T-helper 17 cell (primary cell): ENCODE measurements at regions not wholly inside any gene's neighbourhood (a gene's known extent, or its start where the extent isn't known, plus 50 kb on each side); places are given as distances from the start of the nearest gene placed in this dataset.
"Not testable (repeated sequence)": the region's sequence is repeated elsewhere in the genome, so short reads cannot be mapped to it uniquely, and the experiment has no call there.

Source experiments
- ATAC-seq: fragments of 150-1000 bp; cut with Tn5 transposase; 2 replicates; pipeline ENCODE4 v1.10.0; 2021; ENCODE audit warnings: mild to moderate bottlenecking, moderate library complexity
- DNase-seq, 3 donors: peaks; one replicate each; pipeline versions ENCODE4 v3.0.0 to v3.0.0-alpha.2; 2020 to 2021
- H3K9me3 ChIP-seq: one replicate; pipeline ENCODE4 v1.7.0; 2013; ENCODE audit warnings: low read length, mild to moderate bottlenecking; ENCODE audit not compliant: control insufficient read depth, poor library complexity, severe bottlenecking
- H3K27ac Mint-ChIP-seq: one replicate; pipeline ENCODE4 v1.8.0; 2022; ENCODE audit warnings: mild to moderate bottlenecking, moderate library complexity, mixed read lengths
- H3K27me3 Mint-ChIP-seq: one replicate; pipeline ENCODE4 v1.8.0; 2022; ENCODE audit warnings: mixed read lengths
- H3K36me3 Mint-ChIP-seq: one replicate; pipeline ENCODE4 v1.8.0; 2022; ENCODE audit warnings: low read depth, mixed read lengths
- H3K4me1 Mint-ChIP-seq: one replicate; pipeline ENCODE4 v1.8.0; 2022; ENCODE audit warnings: mild to moderate bottlenecking, mixed read lengths
- H3K4me3 Mint-ChIP-seq: one replicate; pipeline ENCODE4 v1.8.0; 2022; ENCODE audit warnings: mild to moderate bottlenecking, moderate library complexity, mixed read lengths

GRCh38 chr3:195669310-195669709 is 51.5 kb upstream of the MUC20 start:
- H3K27me3 Mint-ChIP-seq, H3K9me3 ChIP-seq, H3K27ac Mint-ChIP-seq, H3K36me3 Mint-ChIP-seq, H3K4me1 Mint-ChIP-seq, H3K4me3 Mint-ChIP-seq, DNase-seq: not testable (repeated sequence)
- ATAC-seq, result peak; percentile 36

GRCh38 chr3:195668131-195668766 is 52.5 kb upstream of the MUC20 start:
- not testable (repeated sequence) for H3K27ac Mint-ChIP-seq, H3K4me3 Mint-ChIP-seq, ATAC-seq, H3K27me3 Mint-ChIP-seq, H3K4me1 Mint-ChIP-seq, H3K9me3 ChIP-seq, H3K36me3 Mint-ChIP-seq, DNase-seq

DNA sequence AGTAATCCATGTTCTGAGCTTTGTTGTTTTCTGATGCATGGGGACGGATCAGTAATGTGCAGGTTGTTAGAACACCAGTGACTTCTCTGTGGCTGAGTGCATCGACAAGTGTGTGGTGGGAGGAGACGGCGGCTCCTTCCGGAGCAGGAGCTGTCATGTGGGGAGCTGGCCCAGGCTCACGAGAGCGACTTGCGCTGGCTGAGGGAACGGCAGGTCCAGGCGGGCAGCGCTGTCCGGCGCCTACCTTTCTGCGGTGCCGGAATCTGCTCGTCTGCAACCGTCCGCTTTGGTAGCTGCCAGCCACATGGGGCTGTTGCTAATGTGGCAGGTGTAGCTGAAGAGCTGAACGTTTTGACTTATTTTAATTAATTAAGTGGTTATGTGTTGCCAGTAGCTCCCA is 55.5 kb upstream of the MUC20 start:
- not testable (repeated sequence) for H3K27me3 Mint-ChIP-seq, ATAC-seq, H3K4me3 Mint-ChIP-seq, H3K9me3 ChIP-seq, H3K4me1 Mint-ChIP-seq, H3K27ac Mint-ChIP-seq, H3K36me3 Mint-ChIP-seq, DNase-seq

GRCh38 chr3:195664131-195664530 is 56.6 kb upstream of the MUC20 start:
- not testable (repeated sequence) for H3K9me3 ChIP-seq, ATAC-seq, H3K4me1 Mint-ChIP-seq, H3K27ac Mint-ChIP-seq, DNase-seq, H3K27me3 Mint-ChIP-seq, H3K36me3 Mint-ChIP-seq, H3K4me3 Mint-ChIP-seq

DNA sequence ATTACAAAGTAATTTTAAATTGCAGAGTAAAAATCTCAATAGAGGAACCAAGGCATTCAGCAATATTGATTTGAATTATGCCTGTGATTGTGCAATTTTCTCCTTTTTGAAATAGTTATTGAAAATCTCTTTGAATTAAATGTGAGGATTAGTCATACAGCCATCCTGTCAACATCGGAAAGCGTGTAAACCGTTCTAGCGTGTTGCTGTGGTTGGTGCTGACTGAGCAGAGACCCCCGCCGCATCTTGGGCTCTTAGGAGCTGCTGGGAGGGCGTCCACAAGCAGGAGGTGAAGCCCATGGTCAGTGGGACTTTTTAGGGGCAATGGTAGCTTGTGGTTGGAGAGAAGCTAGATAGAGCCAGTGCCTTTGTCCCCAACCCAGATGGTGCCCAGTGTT is 61.6 kb upstream of the MUC20 start:
- H3K27me3 Mint-ChIP-seq, H3K9me3 ChIP-seq, H3K27ac Mint-ChIP-seq, H3K4me1 Mint-ChIP-seq, H3K36me3 Mint-ChIP-seq, DNase-seq: not testable (repeated sequence)
- peak; percentile 15 for ATAC-seq
- peak overlapping the region; percentile 80 for H3K4me3 Mint-ChIP-seq

DNA sequence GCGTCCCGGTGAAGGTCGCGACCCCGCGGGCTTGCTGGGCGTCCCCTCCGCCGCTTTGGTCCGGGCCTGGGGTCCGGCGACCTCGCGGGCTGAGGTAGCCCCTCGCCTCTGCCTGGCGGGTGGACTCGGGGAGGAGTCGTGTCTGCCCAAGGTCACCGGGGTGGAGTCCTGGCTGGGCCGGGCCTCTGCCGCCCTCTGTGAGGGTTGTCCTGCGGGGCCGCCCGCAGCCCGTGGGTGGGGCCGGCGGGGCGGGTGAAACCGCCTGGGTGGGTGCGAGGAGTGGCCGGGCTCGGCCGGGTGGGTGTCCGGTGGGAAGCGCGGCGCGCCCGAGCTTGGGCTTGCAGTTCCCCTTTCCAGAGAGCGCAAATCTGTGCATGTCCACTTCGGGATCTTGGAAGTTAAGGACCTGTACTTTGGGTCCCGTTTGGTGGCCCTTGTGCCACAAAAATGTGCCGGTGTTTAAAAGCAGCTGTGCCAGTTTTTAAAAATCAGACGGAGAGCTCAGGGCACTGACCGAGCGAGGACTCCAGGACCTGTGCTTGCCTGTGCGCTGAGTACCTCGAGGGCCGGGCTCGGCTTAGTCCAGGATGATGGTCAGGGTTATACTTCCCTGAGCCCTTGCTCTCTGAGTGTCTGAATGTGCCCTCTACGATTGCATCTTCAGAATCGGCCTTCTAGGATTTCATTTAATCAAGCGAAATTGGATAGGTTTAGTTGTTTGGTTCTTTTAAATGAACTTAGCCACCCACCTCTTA is 62.2 kb upstream of the MUC20 start:
- H3K27me3 Mint-ChIP-seq, H3K9me3 ChIP-seq, H3K36me3 Mint-ChIP-seq, H3K27ac Mint-ChIP-seq, DNase-seq, H3K4me1 Mint-ChIP-seq: not testable (repeated sequence)
- H3K4me3 Mint-ChIP-seq, result peak overlapping the region; percentile 80
- ATAC-seq, result peak; percentile 42

DNA sequence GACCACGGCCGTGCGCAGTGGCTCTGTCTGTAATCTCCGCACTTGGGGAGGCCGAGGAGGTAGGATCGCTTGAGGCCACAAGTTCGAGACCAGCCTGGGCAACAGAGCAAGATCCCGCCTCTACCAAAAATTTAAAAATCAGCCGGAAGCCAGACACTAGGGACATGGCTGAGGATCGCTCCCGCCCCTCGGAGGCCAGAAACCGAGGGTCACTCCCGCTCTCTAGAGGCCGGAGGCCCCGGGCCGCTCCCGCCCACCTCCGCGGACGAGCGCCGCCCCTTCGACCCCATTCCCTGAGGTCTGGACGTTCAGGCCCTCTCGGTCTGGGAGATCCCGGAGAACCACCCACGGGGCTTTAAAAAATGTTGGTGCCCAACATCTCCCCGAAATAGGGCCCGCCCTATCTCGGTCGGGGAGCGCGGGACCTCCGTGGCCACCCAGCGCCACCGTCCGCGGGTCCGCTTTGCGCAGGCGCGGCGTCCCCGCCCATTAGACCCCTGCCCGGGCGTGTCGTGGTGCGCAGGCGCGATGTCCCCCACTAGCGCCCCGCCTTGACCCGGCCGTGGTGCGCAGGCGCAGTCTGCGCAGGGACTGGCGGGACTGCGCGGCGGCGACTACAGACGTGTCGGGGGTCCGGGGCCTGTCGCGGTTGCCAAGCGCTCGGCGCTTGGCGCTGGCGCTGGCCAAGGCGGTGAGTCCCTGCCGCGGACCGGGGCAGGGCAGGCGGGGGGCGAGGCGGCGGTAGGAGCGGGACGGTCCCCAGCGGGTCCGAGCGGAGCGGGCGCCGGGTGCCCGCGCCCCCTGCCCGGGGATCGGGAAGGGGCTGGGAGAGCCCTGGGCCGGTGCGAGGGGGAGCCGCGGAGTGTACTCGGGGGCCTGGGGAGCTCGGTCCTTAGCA is 63.1 kb upstream of the MUC20 start:
- not testable (repeated sequence) for H3K27me3 Mint-ChIP-seq, H3K4me1 Mint-ChIP-seq, H3K36me3 Mint-ChIP-seq, H3K9me3 ChIP-seq
- DNase-seq, result peak; percentile 73 to 94 (median 93)
- ATAC-seq, result peak; percentile 89
- peak overlapping the region; percentile 69 for H3K27ac Mint-ChIP-seq
- H3K4me3 Mint-ChIP-seq, result peak overlapping the region; percentile 87

- peak overlapping the region; percentile 21 for H3K27ac Mint-ChIP-seq
- H3K4me1 Mint-ChIP-seq, H3K36me3 Mint-ChIP-seq, H3K9me3 ChIP-seq, H3K4me3 Mint-ChIP-seq, ATAC-seq, DNase-seq, H3K27me3 Mint-ChIP-seq: not testable (repeated sequence)
These were observed 64.7 kb upstream of the MUC20 start for GRCh38 chr3:195656091-195656490.

GRCh38 chr3:195654746-195655145 is 66.0 kb upstream of the MUC20 start:
- not testable (repeated sequence) for H3K27ac Mint-ChIP-seq, H3K9me3 ChIP-seq, H3K27me3 Mint-ChIP-seq, H3K36me3 Mint-ChIP-seq, H3K4me3 Mint-ChIP-seq, H3K4me1 Mint-ChIP-seq, ATAC-seq, DNase-seq

GRCh38 chr3:195654138-195654537 is 66.6 kb upstream of the MUC20 start:
- H3K4me1 Mint-ChIP-seq, H3K27me3 Mint-ChIP-seq, H3K4me3 Mint-ChIP-seq, H3K36me3 Mint-ChIP-seq, ATAC-seq, H3K9me3 ChIP-seq, DNase-seq, H3K27ac Mint-ChIP-seq: not testable (repeated sequence)

GRCh38 chr3:195653641-195654040 is 67.1 kb upstream of the MUC20 start:
- not testable (repeated sequence) for H3K36me3 Mint-ChIP-seq, H3K27me3 Mint-ChIP-seq, DNase-seq, ATAC-seq, H3K4me3 Mint-ChIP-seq, H3K9me3 ChIP-seq, H3K4me1 Mint-ChIP-seq, H3K27ac Mint-ChIP-seq

DNA sequence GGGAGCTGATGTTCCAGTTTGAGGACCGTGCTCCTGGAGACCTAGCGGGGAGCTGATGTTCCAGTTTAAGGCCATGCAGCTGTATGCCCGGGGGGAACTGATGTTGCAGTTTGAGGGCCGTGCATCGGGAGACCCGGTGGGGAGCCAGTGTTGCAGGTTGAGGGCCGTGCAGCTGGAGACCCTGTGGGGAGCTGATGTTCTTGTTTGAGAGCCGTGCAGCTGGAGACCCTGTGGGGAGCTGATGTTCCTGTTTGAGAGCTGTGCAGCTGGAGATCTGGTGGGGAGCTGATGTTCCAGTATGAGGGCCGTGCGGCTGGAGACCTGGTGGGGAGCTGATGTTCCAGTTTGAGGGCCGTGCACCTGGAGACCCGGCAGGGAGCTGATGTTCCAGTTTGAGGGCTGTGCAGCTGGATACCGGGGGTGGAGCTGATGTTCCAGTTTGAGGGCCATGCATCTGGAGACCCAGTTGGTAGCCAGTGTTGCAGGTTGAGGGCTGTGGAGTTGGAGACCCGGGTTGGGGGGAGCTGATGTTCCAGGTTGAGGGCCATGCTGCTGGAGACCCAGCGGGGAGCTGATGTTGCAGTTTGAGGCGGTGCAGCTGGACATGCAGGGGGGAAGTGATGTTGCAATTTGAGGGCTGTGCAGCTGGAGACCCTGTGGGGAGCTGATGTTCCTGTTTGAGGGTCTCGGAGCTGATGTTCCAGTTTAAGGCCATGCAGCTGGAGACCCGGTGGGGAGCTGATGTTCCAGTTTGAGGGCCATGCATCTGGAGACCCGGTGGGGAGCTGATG is 64.4 kb upstream of the APOD start:
- not testable (repeated sequence) for H3K4me3 Mint-ChIP-seq, H3K36me3 Mint-ChIP-seq, H3K27ac Mint-ChIP-seq, H3K9me3 ChIP-seq, ATAC-seq, H3K4me1 Mint-ChIP-seq, DNase-seq, H3K27me3 Mint-ChIP-seq

DNA sequence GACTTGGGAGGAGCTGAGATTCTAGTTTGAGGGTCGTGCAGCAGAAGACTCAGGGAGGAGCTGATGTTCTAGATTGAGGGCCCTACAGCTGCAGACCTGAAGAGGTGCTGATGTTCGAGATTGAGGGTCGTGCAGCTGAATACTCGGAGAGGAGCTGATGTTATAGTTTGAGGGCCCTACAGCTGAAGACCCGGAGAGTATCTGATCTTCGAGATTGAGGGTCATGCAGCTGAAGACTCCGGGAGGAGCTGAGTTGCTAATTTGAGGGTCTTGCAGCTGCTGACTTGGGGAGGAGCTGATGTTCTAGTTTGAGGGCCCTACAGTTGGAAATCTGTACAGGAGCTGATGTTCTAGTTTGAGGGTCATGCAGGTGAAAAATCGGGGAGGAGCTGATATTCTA is 62.1 kb upstream of the APOD start:
- DNase-seq, ATAC-seq, H3K4me1 Mint-ChIP-seq, H3K36me3 Mint-ChIP-seq, H3K27me3 Mint-ChIP-seq, H3K9me3 ChIP-seq, H3K4me3 Mint-ChIP-seq: not testable (repeated sequence)
- H3K27ac Mint-ChIP-seq, result peak overlapping the region; percentile 83
